H9 (cell line): ENCODE measurements at regions not wholly inside any gene's neighbourhood (a gene's known extent, or its start where the extent isn't known, plus 50 kb on each side); places are given as distances from the start of the nearest gene placed in this dataset.

Source experiments
- DNase-seq: peaks from one replicate; pipeline ENCODE4 v3.0.0-alpha.2; 2017
- H2AFZ ChIP-seq: one replicate; pipeline ENCODE4 v1.6.1; 2013; ENCODE audit warnings: mild to moderate bottlenecking, low read length, control low read depth, moderate library complexity
- H2AK5ac ChIP-seq: 2 replicates; pipeline ENCODE4 v1.6.1; 2013; ENCODE audit warnings: low read length, control low read depth, mixed read lengths; ENCODE audit not compliant: insufficient read length
- H2BK120ac ChIP-seq: one replicate; pipeline ENCODE4 v1.6.1; 2013; ENCODE audit warnings: low read depth, mild to moderate bottlenecking, low read length, control low read depth, inconsistent platforms; ENCODE audit not compliant: poor library complexity, severe bottlenecking
- H2BK12ac ChIP-seq: 2 replicates; pipeline ENCODE4 v1.6.1; 2013; ENCODE audit warnings: low read length, control low read depth, mixed read lengths, low read depth; ENCODE audit not compliant: insufficient read length
- H2BK15ac ChIP-seq: 2 replicates; pipeline ENCODE4 v1.6.1; 2013; ENCODE audit warnings: low read depth, low read length, control low read depth
- H2BK20ac ChIP-seq: one replicate; pipeline ENCODE4 v1.6.1; 2013; ENCODE audit warnings: low read depth, mild to moderate bottlenecking, low read length, control low read depth, inconsistent platforms; ENCODE audit not compliant: poor library complexity, severe bottlenecking
- H2BK5ac ChIP-seq: 2 replicates; pipeline ENCODE4 v1.6.1; 2013; ENCODE audit warnings: low read length, control low read depth, mixed read lengths; ENCODE audit not compliant: insufficient read length
- H3K14ac ChIP-seq: 2 replicates; pipeline ENCODE4 v1.6.1; 2013; ENCODE audit warnings: low read length, control low read depth; ENCODE audit not compliant: insufficient read depth
- H3K18ac ChIP-seq: 2 replicates; pipeline ENCODE4 v1.6.1; 2013; ENCODE audit warnings: low read depth, mild to moderate bottlenecking, mixed read lengths, low read length, control low read depth; ENCODE audit not compliant: insufficient read length
- H3K23ac ChIP-seq: 2 replicates; pipeline ENCODE4 v1.6.1; 2013; ENCODE audit warnings: low read length, control low read depth, mixed read lengths, low read depth; ENCODE audit not compliant: insufficient read length
- H3K23me2 ChIP-seq: 2 replicates; pipeline ENCODE4 v1.6.1; 2013; ENCODE audit warnings: low read depth, mild to moderate bottlenecking, mixed read lengths, low read length, control low read depth; ENCODE audit not compliant: insufficient read length, poor library complexity, severe bottlenecking
- H3K27ac ChIP-seq: 2 replicates; pipeline ENCODE4 v1.5.1; 2013; ENCODE audit warnings: low read length, control low read depth, mixed read lengths, low read depth; ENCODE audit not compliant: insufficient read length
- H3K27me3 ChIP-seq: 2 replicates; pipeline ENCODE4 v1.6.1; 2013; ENCODE audit warnings: low read length, control low read depth, inconsistent platforms; ENCODE audit not compliant: insufficient read depth
- H3K4ac ChIP-seq: 2 replicates; pipeline ENCODE4 v1.6.1; 2013; ENCODE audit warnings: low read depth, mild to moderate bottlenecking, control low read depth, inconsistent platforms, low read length, moderate library complexity
- H3K4me1 ChIP-seq: 2 replicates; pipeline ENCODE4 v1.6.1; 2013; ENCODE audit warnings: low read length, control low read depth, inconsistent platforms; ENCODE audit not compliant: insufficient read depth
- H3K4me2 ChIP-seq: 2 replicates; pipeline ENCODE4 v1.6.1; 2013; ENCODE audit warnings: low read length, control low read depth, mixed read lengths; ENCODE audit not compliant: insufficient read length, insufficient read depth
- H3K56ac ChIP-seq: 2 replicates; pipeline ENCODE4 v1.6.1; 2013; ENCODE audit warnings: low read depth, mild to moderate bottlenecking, mixed read lengths, low read length, control low read depth; ENCODE audit not compliant: insufficient read length
- H3K79me1 ChIP-seq: 2 replicates; pipeline ENCODE4 v1.6.1; 2013; ENCODE audit warnings: low read depth, mild to moderate bottlenecking, moderate library complexity, low read length, control low read depth, inconsistent platforms; ENCODE audit not compliant: insufficient read depth, poor library complexity, severe bottlenecking
- H3K79me2 ChIP-seq: 2 replicates; pipeline ENCODE4 v1.6.1; 2013; ENCODE audit warnings: low read length, control low read depth, inconsistent platforms; ENCODE audit not compliant: insufficient read depth
- H3K9ac ChIP-seq: 2 replicates; pipeline ENCODE4 v1.6.1; 2013; ENCODE audit warnings: low read length, control low read depth, mixed read lengths; ENCODE audit not compliant: insufficient read length; ENCODE audit errors: extremely low read depth
- H3K9me3 ChIP-seq: one replicate; pipeline ENCODE4 v1.6.1; 2013; ENCODE audit warnings: low read depth, low read length, inconsistent platforms; ENCODE audit not compliant: control insufficient read depth
- H3T11ph ChIP-seq: one replicate; pipeline ENCODE4 v1.6.1; 2013; ENCODE audit warnings: mild to moderate bottlenecking, low read length, control low read depth, inconsistent platforms
- H4K20me1 ChIP-seq: one replicate; pipeline ENCODE4 v1.6.1; 2013; ENCODE audit not compliant: control insufficient read depth, insufficient read length, insufficient read depth
- H4K5ac ChIP-seq: 2 replicates; pipeline ENCODE4 v1.6.1; 2013; ENCODE audit warnings: low read depth, mild to moderate bottlenecking, mixed read lengths, low read length, control low read depth; ENCODE audit not compliant: insufficient read length
- H4K8ac ChIP-seq: replicated peaks from 2 replicates; pipeline ENCODE4 v1.6.1; 2013; ENCODE audit warnings: low read length, control low read depth, mixed read lengths, low read depth; ENCODE audit not compliant: insufficient read length
- H4K91ac ChIP-seq: 2 replicates; pipeline ENCODE4 v1.6.1; 2013; ENCODE audit warnings: low read depth, mild to moderate bottlenecking, moderate library complexity, mixed read lengths, low read length, control low read depth; ENCODE audit not compliant: insufficient read length
- H3K27ac Mint-ChIP-seq, 3 experiments: 2 replicates in 2 of 3; 3 replicates in 1 of 3; pipeline ENCODE4 v1.8.0; 2020 to 2021; ENCODE audit warnings: mixed read lengths in 3 of 3, mild to moderate bottlenecking in 1 of 3, moderate library complexity in 1 of 3
- H3K27me3 Mint-ChIP-seq: 2 replicates; pipeline ENCODE4 v1.8.0; 2021; ENCODE audit warnings: low read depth, mild to moderate bottlenecking, moderate library complexity, mixed read lengths
- H3K36me3 Mint-ChIP-seq, 3 experiments: 2 replicates in 2 of 3; 3 replicates in 1 of 3; pipeline ENCODE4 v1.8.0; 2020 to 2021; ENCODE audit warnings: low read depth in 3 of 3, mixed read lengths in 3 of 3; ENCODE audit not compliant: insufficient read depth in 1 of 3
- H3K4me1 Mint-ChIP-seq, 2 experiments: 2 replicates each; pipeline ENCODE4 v1.8.0; 2020; ENCODE audit warnings: mixed read lengths in 2 of 2
- H3K4me3 Mint-ChIP-seq, 2 experiments: 2 replicates in 1 of 2; 3 replicates in 1 of 2; pipeline ENCODE4 v1.8.0; 2020 to 2021; ENCODE audit warnings: mild to moderate bottlenecking in 2 of 2, mixed read lengths in 2 of 2, moderate library complexity in 1 of 2
- H3K9me3 Mint-ChIP-seq, 2 experiments: 2 replicates in 1 of 2; 3 replicates in 1 of 2; pipeline ENCODE4 v1.8.0; 2020; ENCODE audit warnings: mild to moderate bottlenecking in 2 of 2, mixed read lengths in 2 of 2, moderate library complexity in 1 of 2
- WGBS: extraction: QIAGEN DNeasy Blood & Tissue Kit; methylation state at CpG from one replicate; pipeline ENCODE4 v1.1.7; 2013; ENCODE audit warnings: missing lambda C conversion rate, low lambda C conversion rate, mixed read lengths; ENCODE audit not compliant: insufficient read length; ENCODE audit errors: extremely low coverage; 5-methylcytosine and 5-hydroxymethylcytosine counted together
- TF ChIP-seq, protein P1 (sequence below): fragments of 200-600 bp; sonication (generic); conservative IDR thresholded peaks from 3 replicates; pipeline ENCODE4 v1.8.0; 2021; ENCODE audit warnings: antibody characterized with exemption, mild to moderate bottlenecking

DNA sequence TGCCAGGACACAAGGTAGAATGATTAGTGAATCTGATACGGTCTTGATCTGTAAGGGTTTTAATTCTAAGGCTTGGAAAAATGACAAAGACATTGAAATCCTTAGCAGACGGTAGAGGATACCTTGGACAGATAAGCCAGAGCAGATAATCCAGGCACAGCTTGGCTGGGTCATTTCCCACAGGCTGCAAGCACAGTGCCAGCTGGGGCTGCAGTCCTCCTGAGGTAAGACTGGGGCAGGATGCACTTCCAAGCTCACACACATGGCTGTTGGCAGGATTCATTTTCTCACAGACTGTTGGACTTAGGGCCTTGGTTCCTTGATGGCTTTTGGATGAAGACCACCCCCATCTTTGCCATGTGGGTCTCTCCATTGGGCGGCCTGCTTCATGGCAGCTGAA lies 63.2 kb upstream of the BMPER start:
- Histone ChIP-seq H2AK5ac (no peak overlapping the region), H2AFZ (no peak overlapping the region), H3K79me1 (no peaks in the 10 kb centered on the region), H3T11ph (no peak overlapping the region), H3K27ac (no peak overlapping the region), H2BK120ac (no peak overlapping the region), H3K9me3 (no peaks in the 10 kb centered on the region), H3K9ac (no peak overlapping the region), H3K4ac (no peak overlapping the region), H4K91ac (no peak overlapping the region), H3K79me2 (no peaks in the 10 kb centered on the region), H2BK20ac (no peak overlapping the region), H3K27me3 (no peaks in the 10 kb centered on the region), H3K4me1 (no peaks in the 10 kb centered on the region), H4K20me1 (no peaks in the 10 kb centered on the region), H2BK12ac (no peak overlapping the region), H3K23me2 (no peaks in the 10 kb centered on the region), H3K14ac (no peak overlapping the region), H2BK5ac (no peak overlapping the region), H2BK15ac (no peak overlapping the region), H3K18ac (no peak overlapping the region), H3K23ac (no peak overlapping the region), H4K5ac (no peak overlapping the region), H4K8ac (no peak overlapping the region), H3K56ac (no peak overlapping the region), H3K4me2 (no peak overlapping the region)
- Mint-ChIP-seq H3K9me3 (no peaks in the 10 kb centered on the region; a peak in 1 of 5 replicates), H3K27me3 (no peaks in the 10 kb centered on the region; the same call in 1 of the 2 replicates), H3K4me3 (no peak overlapping the region; a peak in 1 of 5 replicates), H3K27ac (no peak overlapping the region), H3K4me1 (no peaks in the 10 kb centered on the region), H3K36me3 (no peaks in the 10 kb centered on the region; a peak in 1 of 7 replicates)
- WGBS = no CpG with 5 or more reads among the region's 3 CpGs
- TF ChIP-seq, protein P1, sequence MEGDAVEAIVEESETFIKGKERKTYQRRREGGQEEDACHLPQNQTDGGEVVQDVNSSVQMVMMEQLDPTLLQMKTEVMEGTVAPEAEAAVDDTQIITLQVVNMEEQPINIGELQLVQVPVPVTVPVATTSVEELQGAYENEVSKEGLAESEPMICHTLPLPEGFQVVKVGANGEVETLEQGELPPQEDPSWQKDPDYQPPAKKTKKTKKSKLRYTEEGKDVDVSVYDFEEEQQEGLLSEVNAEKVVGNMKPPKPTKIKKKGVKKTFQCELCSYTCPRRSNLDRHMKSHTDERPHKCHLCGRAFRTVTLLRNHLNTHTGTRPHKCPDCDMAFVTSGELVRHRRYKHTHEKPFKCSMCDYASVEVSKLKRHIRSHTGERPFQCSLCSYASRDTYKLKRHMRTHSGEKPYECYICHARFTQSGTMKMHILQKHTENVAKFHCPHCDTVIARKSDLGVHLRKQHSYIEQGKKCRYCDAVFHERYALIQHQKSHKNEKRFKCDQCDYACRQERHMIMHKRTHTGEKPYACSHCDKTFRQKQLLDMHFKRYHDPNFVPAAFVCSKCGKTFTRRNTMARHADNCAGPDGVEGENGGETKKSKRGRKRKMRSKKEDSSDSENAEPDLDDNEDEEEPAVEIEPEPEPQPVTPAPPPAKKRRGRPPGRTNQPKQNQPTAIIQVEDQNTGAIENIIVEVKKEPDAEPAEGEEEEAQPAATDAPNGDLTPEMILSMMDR = no peak
- no peak for DNase-seq
